ENCODE measurements at regions not wholly inside any gene's neighbourhood (a gene's known extent, or its start where the extent isn't known, plus 50 kb on each side); places are given as distances from the start of the nearest gene placed in this dataset.
"Not testable (repeated sequence)": the region's sequence is repeated elsewhere in the genome, so short reads cannot be mapped to it uniquely, and the experiment has no call there.

GRCh38 chrX:115840729-115841409 lies 279.9 kb downstream of the PLS3 start:
- H3K9me3 ChIP-seq; H3K36me3 ChIP-seq (replicated peaks in 1 of 2; ENCODE audit: insufficient read depth in 1 of 2, low read depth in 2 of 2); H3K27me3 ChIP-seq; H3K27ac ChIP-seq; DNase-seq; H3K4me3 ChIP-seq; ATAC-seq; H3K4me1 ChIP-seq; intact Hi-C loops (cut with DNase I): not testable (repeated sequence)
- WGBS, 2 donors: no CpG with 5 or more reads among the region's 33 CpGs

- H3K36me3 ChIP-seq (replicated peaks in 1 of 2; ENCODE audit: insufficient read depth in 1 of 2, low read depth in 2 of 2); H3K4me3 ChIP-seq; H3K27me3 ChIP-seq; ATAC-seq; H3K9me3 ChIP-seq; intact Hi-C loops (cut with DNase I); H3K4me1 ChIP-seq; H3K27ac ChIP-seq: not testable (repeated sequence)
- DNase-seq: peak in 3 of 4 donors; percentile 3 to 41 (median 7)
- WGBS, 2 donors: no CpG with 5 or more reads among the region's 23 CpGs
Measured at GRCh38 chrX:115850986-115851385, 290.0 kb downstream of the PLS3 start.

GRCh38 chrX:115853260-115853659 lies 292.3 kb downstream of the PLS3 start:
- DNase-seq; intact Hi-C loops (cut with DNase I); H3K27me3 ChIP-seq; H3K4me1 ChIP-seq; H3K27ac ChIP-seq; H3K4me3 ChIP-seq; ATAC-seq; H3K36me3 ChIP-seq (replicated peaks in 1 of 2; ENCODE audit: insufficient read depth in 1 of 2, low read depth in 2 of 2); H3K9me3 ChIP-seq: not testable (repeated sequence)
- no CpG with 5 or more reads among the region's 32 CpGs for WGBS, 2 donors

DNA sequence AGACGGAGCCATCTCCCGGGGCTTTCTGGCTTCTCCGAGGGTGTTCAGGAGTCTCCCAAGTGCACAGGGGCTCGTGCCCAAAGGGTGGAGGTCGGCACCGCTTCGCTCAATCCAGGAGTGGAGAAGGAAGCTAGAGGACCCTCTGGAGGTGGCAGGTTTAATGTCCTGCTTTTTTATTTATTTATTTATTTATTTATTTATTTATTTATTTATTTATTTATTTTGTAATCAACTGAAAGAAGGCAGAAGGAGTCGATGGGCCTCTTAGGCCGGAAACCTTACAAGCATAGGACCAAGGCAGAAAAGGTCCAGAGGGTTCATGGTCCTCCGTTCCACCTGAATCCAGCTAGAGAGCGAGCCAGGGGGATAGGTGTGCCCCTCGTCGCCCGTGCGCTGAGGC lies 289.4 kb upstream of the AGTR2 start:
- H3K4me3 ChIP-seq; H3K27me3 ChIP-seq; DNase-seq; H3K36me3 ChIP-seq (replicated peaks in 1 of 2; ENCODE audit: insufficient read depth in 1 of 2, low read depth in 2 of 2); H3K27ac ChIP-seq; intact Hi-C loops (cut with DNase I); H3K9me3 ChIP-seq; H3K4me1 ChIP-seq; ATAC-seq: not testable (repeated sequence)
- 93% methylated on average over 2 of the region's 15 CpGs; no CpG with 5 or more reads in 1 of the 2 donors for WGBS, 2 donors

DNA sequence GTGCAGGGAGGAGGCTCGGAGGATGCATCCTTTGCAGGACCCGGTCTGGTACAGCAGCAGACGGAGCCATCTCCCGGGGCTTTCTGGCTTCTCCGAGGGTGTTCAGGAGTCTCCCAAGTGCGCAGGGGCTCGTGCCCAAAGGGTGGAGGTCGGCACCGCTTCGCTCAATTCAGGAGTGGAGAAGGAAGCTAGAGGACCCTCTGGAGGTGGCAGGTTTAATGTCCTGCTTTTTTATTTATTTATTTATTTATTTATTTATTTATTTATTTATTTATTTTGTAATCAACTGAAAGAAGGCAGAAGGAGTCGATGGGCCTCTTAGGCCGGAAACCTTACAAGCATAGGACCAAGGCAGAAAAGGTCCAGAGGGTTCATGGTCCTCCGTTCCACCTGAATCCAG lies 286.4 kb upstream of the AGTR2 start:
- ATAC-seq; H3K27ac ChIP-seq; DNase-seq; H3K4me1 ChIP-seq; H3K4me3 ChIP-seq; H3K27me3 ChIP-seq; intact Hi-C loops (cut with DNase I); H3K9me3 ChIP-seq; H3K36me3 ChIP-seq (replicated peaks in 1 of 2; ENCODE audit: insufficient read depth in 1 of 2, low read depth in 2 of 2): not testable (repeated sequence)
- 100% methylated on average over 3 of the region's 13 CpGs for WGBS, 2 donors

DNA sequence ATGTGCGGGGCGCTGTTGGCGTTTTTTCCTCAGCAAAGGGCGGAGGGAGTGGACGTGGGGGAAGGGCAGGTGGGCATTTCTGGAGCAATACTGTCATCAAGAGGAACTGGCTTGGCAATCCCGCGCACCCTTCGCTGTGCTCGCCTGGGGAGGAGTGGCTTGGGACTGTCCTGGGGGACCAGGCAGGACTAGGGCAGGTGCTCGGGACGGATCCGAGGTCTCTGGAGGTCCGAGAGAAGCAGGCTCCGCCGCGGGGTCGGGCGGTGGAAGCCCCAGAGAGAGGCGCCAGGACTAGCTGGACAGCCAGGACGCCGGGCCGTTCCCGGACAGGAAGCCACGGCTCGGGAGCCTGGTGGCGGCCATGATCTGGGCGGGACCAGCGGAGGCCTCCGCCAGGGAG lies 282.5 kb upstream of the AGTR2 start:
- intact Hi-C loops (cut with DNase I); H3K9me3 ChIP-seq; H3K36me3 ChIP-seq (replicated peaks in 1 of 2; ENCODE audit: insufficient read depth in 1 of 2, low read depth in 2 of 2); H3K4me1 ChIP-seq; ATAC-seq; H3K27me3 ChIP-seq: not testable (repeated sequence)
- Histone ChIP-seq H3K4me3 (peak overlapping the region in 1 of 2 donors; percentile 5), H3K27ac (peak overlapping the region in 1 of 4 donors; percentile 53)
- TF ChIP-seq, protein P1, sequence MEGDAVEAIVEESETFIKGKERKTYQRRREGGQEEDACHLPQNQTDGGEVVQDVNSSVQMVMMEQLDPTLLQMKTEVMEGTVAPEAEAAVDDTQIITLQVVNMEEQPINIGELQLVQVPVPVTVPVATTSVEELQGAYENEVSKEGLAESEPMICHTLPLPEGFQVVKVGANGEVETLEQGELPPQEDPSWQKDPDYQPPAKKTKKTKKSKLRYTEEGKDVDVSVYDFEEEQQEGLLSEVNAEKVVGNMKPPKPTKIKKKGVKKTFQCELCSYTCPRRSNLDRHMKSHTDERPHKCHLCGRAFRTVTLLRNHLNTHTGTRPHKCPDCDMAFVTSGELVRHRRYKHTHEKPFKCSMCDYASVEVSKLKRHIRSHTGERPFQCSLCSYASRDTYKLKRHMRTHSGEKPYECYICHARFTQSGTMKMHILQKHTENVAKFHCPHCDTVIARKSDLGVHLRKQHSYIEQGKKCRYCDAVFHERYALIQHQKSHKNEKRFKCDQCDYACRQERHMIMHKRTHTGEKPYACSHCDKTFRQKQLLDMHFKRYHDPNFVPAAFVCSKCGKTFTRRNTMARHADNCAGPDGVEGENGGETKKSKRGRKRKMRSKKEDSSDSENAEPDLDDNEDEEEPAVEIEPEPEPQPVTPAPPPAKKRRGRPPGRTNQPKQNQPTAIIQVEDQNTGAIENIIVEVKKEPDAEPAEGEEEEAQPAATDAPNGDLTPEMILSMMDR (IDR thresholded peaks at IDR 0.05): peak in 1 of 7 experiments; percentile 51
- WGBS, 2 donors: 94% methylated on average over 15 of the region's 29 CpGs; no CpG with 5 or more reads in 1 of the 2 donors
- peak in 2 of 4 donors; percentile 60 to 81 for DNase-seq

DNA sequence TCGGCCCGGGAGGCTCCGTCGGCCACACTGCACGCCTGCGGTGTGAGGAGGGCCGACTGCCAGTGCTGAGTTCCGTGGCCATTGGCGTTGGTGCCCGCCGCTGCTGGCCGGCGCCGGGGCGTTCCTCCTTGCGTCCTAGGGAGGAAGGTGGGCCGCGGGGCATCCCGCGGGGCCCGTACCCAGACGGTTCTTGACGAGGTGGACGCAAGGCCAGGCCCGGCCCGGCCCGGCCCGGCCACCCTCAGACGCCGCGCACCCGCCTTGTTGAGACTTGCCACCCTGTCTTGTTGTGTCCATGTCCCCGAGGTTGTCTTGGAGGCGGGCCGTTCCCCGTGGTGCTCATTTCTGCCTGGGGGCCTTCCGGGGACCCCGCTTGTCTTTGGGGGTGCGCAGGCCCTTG lies 282.0 kb upstream of the AGTR2 start:
- H3K4me1 ChIP-seq; H3K27me3 ChIP-seq; H3K27ac ChIP-seq; ATAC-seq; intact Hi-C loops (cut with DNase I); H3K4me3 ChIP-seq; H3K9me3 ChIP-seq; H3K36me3 ChIP-seq (replicated peaks in 1 of 2; ENCODE audit: insufficient read depth in 1 of 2, low read depth in 2 of 2): not testable (repeated sequence)
- 96% methylated on average over 15 of the region's 39 CpGs; no CpG with 5 or more reads in 1 of the 2 donors for WGBS, 2 donors
- peak in 1 of 4 donors; percentile 22 for DNase-seq
